ENCODE measurements at regions not wholly inside any gene's neighbourhood (a gene's known extent, or its start where the extent isn't known, plus 50 kb on each side); places are given as distances from the start of the nearest gene placed in this dataset.
"Not testable (repeated sequence)": the region's sequence is repeated elsewhere in the genome, so short reads cannot be mapped to it uniquely, and the experiment has no call there.

GRCh38 chr13:67508275-67508674, 278.1 kb upstream of the PCDH9 start:
- TF ChIP-seq ZC3H10 (CRISPR knock-in tag; IDR thresholded peaks at IDR 0.05); TSHZ2 (CRISPR knock-in tag; IDR thresholded peaks at IDR 0.05); RARB (CRISPR knock-in tag; IDR thresholded peaks at IDR 0.05); PATZ1 (CRISPR knock-in tag; IDR thresholded peaks at IDR 0.05; ENCODE audit: borderline replicate concordance); POU6F1 (CRISPR knock-in tag; IDR thresholded peaks at IDR 0.05; ENCODE audit: borderline replicate concordance, low read depth); ZFP30 (CRISPR knock-in tag; IDR thresholded peaks at IDR 0.05); CREB5 (CRISPR knock-in tag; IDR thresholded peaks at IDR 0.05; ENCODE audit: low read depth); CSRNP3 (CRISPR knock-in tag; IDR thresholded peaks at IDR 0.05): not testable (repeated sequence)
